CD4-positive, alpha-beta T cell (primary cell): ENCODE measurements at regions not wholly inside any gene's neighbourhood (a gene's known extent, or its start where the extent isn't known, plus 50 kb on each side); places are given as distances from the start of the nearest gene placed in this dataset.

ENCODE experiments used
- ATAC-seq: fragments of 200-7000 bp; cut with Tn5 transposase; one replicate; pipeline ENCODE4 v1.10.0; 2022; ENCODE audit warnings: mild to moderate bottlenecking; ENCODE audit not compliant: poor library complexity
- CTCF ChIA-PET: fragments of 350-600 bp; sonication (Branson Sonifier 250); formaldehyde crosslinking; loops from one replicate; lab custom pipeline; 2021; ENCODE audit warnings: antibody characterized with exemption, inconsistent platforms; lab: Charles Lee
- POLR2A ChIA-PET: fragments of 350-600 bp; sonication (Branson Sonifier 250); formaldehyde crosslinking; loops from one replicate; lab custom pipeline; 2021; ENCODE audit warnings: antibody characterized with exemption, inconsistent platforms; lab: Charles Lee
- DNase-seq, 14 experiments: peaks; one replicate each; pipeline ENCODE4 v3.0.0-alpha.2; 2013 to 2020; ENCODE audit warnings: mixed read lengths in 2 of 14
- H3K27ac ChIP-seq, 2 donors: one replicate each; pipeline versions ENCODE4 v1.5.1 to v1.7.0; 2013; ENCODE audit warnings: low read length in 2 of 2, low read depth in 1 of 2, mild to moderate bottlenecking in 1 of 2
- H3K27me3 ChIP-seq, 2 experiments: 1 replicate in 1 of 2; 2 replicates in 1 of 2; pipeline versions ENCODE4 v1.6.1 to v1.7.0; 2013; ENCODE audit warnings: low read length in 2 of 2, control low read depth in 1 of 2, mild to moderate bottlenecking in 1 of 2, moderate library complexity in 1 of 2; ENCODE audit not compliant: insufficient read depth in 2 of 2, control insufficient read depth in 1 of 2
- H3K36me3 ChIP-seq: one replicate; pipeline ENCODE4 v1.6.1; 2013; ENCODE audit warnings: low read length, control low read depth; ENCODE audit not compliant: insufficient read depth
- H3K4me1 ChIP-seq: one replicate; pipeline ENCODE4 v1.6.1; 2013; ENCODE audit warnings: low read length, control low read depth; ENCODE audit not compliant: insufficient read depth
- H3K4me3 ChIP-seq: one replicate; pipeline ENCODE4 v1.5.1; 2013; ENCODE audit warnings: mild to moderate bottlenecking, low read length, moderate library complexity
- H3K9me3 ChIP-seq, 2 experiments: 1 replicate in 1 of 2; 2 replicates in 1 of 2; pipeline versions ENCODE4 v1.6.1 to v1.7.0; 2013; ENCODE audit warnings: low read length in 2 of 2, mild to moderate bottlenecking in 2 of 2, control low read depth in 1 of 2, moderate library complexity in 1 of 2; ENCODE audit not compliant: control insufficient read depth in 1 of 2, insufficient read depth in 1 of 2
- H3K27ac Mint-ChIP-seq: one replicate; pipeline ENCODE4 v1.8.0; 2020; ENCODE audit warnings: mixed read lengths
- H3K27me3 Mint-ChIP-seq: one replicate; pipeline ENCODE4 v1.8.0; 2021; ENCODE audit warnings: mixed read lengths
- H3K36me3 Mint-ChIP-seq: one replicate; pipeline ENCODE4 v1.8.0; 2021; ENCODE audit warnings: low read depth, mixed read lengths
- H3K4me1 Mint-ChIP-seq: one replicate; pipeline ENCODE4 v1.8.0; 2021; ENCODE audit warnings: low read depth, mixed read lengths
- H3K4me3 Mint-ChIP-seq: one replicate; pipeline ENCODE4 v1.8.0; 2020; ENCODE audit warnings: mild to moderate bottlenecking, mixed read lengths
- H3K9me3 Mint-ChIP-seq: one replicate; pipeline ENCODE4 v1.8.0; 2020; ENCODE audit warnings: mixed read lengths
- intact Hi-C, 2 experiments: fragments of 100-400 bp; cut with DNase I in 1 of 2; cut with micrococcal nuclease in 1 of 2; formaldehyde crosslinking; loops; one replicate each; pipeline versions ENCODE4 v1.15.1 to v1.9.0; 2023 to 2025; cut with DNase I, micrococcal nuclease
- TF ChIP-seq, protein P1 (sequence below): fragments of 200-600 bp; IDR thresholded peaks from one replicate; pipeline ENCODE4 v1.8.0; 2022; ENCODE audit warnings: antibody characterized with exemption, mild to moderate bottlenecking

DNA sequence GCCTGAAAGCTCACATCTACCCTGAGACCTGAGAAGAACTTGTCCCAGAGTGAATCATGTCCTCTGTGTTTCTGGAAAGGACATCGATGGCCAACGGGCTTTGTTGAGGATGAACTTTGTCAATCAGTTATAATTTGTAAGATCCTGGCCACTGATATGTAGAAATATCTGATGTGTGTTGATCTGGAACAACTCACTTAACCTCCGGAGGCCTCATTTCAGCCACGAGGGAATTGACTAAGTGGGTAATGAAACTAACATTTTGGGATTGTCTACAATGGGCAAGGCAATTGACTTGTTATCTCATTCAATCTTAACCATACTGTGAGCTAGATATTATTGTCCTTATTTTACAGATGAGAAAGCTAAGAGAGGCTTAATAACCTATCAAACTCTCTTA is 468.1 kb upstream of the NRP1 start:
- H3K36me3 Mint-ChIP-seq, result no peaks in the 10 kb centered on the region
- intact Hi-C loops, result no loop called here
- TF ChIP-seq, protein P1, sequence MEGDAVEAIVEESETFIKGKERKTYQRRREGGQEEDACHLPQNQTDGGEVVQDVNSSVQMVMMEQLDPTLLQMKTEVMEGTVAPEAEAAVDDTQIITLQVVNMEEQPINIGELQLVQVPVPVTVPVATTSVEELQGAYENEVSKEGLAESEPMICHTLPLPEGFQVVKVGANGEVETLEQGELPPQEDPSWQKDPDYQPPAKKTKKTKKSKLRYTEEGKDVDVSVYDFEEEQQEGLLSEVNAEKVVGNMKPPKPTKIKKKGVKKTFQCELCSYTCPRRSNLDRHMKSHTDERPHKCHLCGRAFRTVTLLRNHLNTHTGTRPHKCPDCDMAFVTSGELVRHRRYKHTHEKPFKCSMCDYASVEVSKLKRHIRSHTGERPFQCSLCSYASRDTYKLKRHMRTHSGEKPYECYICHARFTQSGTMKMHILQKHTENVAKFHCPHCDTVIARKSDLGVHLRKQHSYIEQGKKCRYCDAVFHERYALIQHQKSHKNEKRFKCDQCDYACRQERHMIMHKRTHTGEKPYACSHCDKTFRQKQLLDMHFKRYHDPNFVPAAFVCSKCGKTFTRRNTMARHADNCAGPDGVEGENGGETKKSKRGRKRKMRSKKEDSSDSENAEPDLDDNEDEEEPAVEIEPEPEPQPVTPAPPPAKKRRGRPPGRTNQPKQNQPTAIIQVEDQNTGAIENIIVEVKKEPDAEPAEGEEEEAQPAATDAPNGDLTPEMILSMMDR, result no peak
- H3K36me3 ChIP-seq, result no peaks in the 10 kb centered on the region
- ATAC-seq, result no peak
- no peaks in the 10 kb centered on the region for H3K4me1 Mint-ChIP-seq
- H3K4me1 ChIP-seq, result no peaks in the 10 kb centered on the region
- no peak overlapping the region for H3K4me3 Mint-ChIP-seq
- no peaks in the 10 kb centered on the region for H3K27me3 ChIP-seq
- no peak for DNase-seq
- no peak overlapping the region for H3K27ac Mint-ChIP-seq
- POLR2A ChIA-PET, result no interaction called here
- H3K4me3 ChIP-seq, result no peak overlapping the region
- CTCF ChIA-PET, result no interaction called here
- H3K9me3 Mint-ChIP-seq, result no peaks in the 10 kb centered on the region
- H3K27ac ChIP-seq, result no peak overlapping the region
- no peaks in the 10 kb centered on the region for H3K27me3 Mint-ChIP-seq
- H3K9me3 ChIP-seq, result no peaks in the 10 kb centered on the region

DNA sequence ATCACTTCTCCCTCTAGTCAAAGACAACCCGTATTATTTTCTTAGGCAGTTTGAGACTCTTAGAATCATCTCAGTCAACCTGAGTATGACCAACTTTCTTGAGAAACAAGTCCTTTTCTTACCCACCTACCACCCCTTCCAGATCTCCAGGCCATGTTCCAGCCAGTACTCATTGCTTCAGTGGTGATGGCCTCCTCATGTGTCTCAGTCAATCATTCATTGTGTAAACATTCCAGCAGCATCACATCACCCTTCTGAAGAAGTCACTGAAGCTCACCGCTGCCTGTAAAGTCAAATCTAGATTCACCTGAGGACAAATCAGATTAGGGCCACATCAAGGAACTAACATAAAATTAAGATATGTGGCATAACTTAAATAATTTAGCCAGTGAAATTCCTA is 467.2 kb upstream of the NRP1 start:
- Mint-ChIP-seq H3K36me3 (no peaks in the 10 kb centered on the region), H3K9me3 (no peaks in the 10 kb centered on the region), H3K4me1 (no peaks in the 10 kb centered on the region), H3K27ac (no peak overlapping the region), H3K27me3 (no peaks in the 10 kb centered on the region), H3K4me3 (no peak overlapping the region)
- H3K9me3 ChIP-seq, result no peaks in the 10 kb centered on the region
- ChIA-PET POLR2A (no interaction called here), CTCF (no interaction called here)
- no peak overlapping the region for H3K4me3 ChIP-seq
- intact Hi-C loops, result no loop called here
- no peak for ATAC-seq
- no peaks in the 10 kb centered on the region for H3K4me1 ChIP-seq
- H3K36me3 ChIP-seq, result no peaks in the 10 kb centered on the region
- no peaks in the 10 kb centered on the region for H3K27me3 ChIP-seq
- no peak for DNase-seq
- H3K27ac ChIP-seq, result no peak overlapping the region
- TF ChIP-seq, protein P1, result no peak

DNA sequence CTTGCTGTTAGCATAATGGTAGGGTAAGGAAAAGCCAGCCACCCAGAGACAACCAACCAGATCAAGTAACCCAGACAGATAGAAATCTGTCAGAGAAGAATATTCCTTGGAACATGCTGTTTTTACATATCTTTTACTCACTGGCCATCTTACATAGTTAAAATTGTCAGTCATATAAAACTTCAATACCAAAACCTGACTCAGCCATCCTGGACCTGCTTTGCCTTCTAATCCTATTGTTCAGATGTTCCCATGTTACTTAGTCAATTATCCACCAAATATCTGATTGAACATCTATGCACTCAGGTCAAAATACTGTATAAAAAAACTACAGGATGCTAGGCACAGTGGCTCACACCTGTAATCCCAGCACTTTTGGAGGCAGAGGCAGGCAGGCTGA is 466.5 kb upstream of the NRP1 start:
- Mint-ChIP-seq H3K4me3 (no peak overlapping the region), H3K4me1 (no peaks in the 10 kb centered on the region), H3K27me3 (no peaks in the 10 kb centered on the region), H3K36me3 (no peaks in the 10 kb centered on the region), H3K27ac (no peak overlapping the region), H3K9me3 (no peaks in the 10 kb centered on the region)
- Histone ChIP-seq H3K4me1 (no peaks in the 10 kb centered on the region), H3K4me3 (no peak overlapping the region), H3K36me3 (no peaks in the 10 kb centered on the region), H3K9me3 (no peaks in the 10 kb centered on the region), H3K27ac (no peak overlapping the region), H3K27me3 (no peaks in the 10 kb centered on the region)
- POLR2A ChIA-PET, result no interaction called here
- ATAC-seq (no peak), DNase-seq (no peak)
- TF ChIP-seq, protein P1, result no peak
- intact Hi-C loops, result no loop called here
- CTCF ChIA-PET, result no interaction called here
